GM23338 (cell line): ENCODE measurements at regions not wholly inside any gene's neighbourhood (a gene's known extent, or its start where the extent isn't known, plus 50 kb on each side); places are given as distances from the start of the nearest gene placed in this dataset.

Experiments used
- ATAC-seq: fragments of 200-7000 bp; cut with Tn5 transposase; 3 replicates; pipeline ENCODE4 v1.9.1; 2020
- DNase-seq: peaks from one replicate; pipeline ENCODE4 v3.0.0-alpha.2; 2015; ENCODE audit warnings: low spot score
- H2AFZ ChIP-seq: fragments of 200-600 bp; sonication (generic); 2 replicates; pipeline ENCODE4 v1.8.0; 2016; ENCODE audit warnings: antibody characterized with exemption, mild to moderate bottlenecking, moderate library complexity
- H3F3A ChIP-seq: fragments of 200-600 bp; sonication (generic); replicated peaks from 2 replicates; pipeline ENCODE4 v1.8.0; 2017; ENCODE audit warnings: antibody characterized with exemption, mixed run types, low read depth
- H3K27ac ChIP-seq: fragments of 200-600 bp; sonication (generic); 2 replicates; pipeline ENCODE4 v1.6.1; 2016; ENCODE audit warnings: low read depth
- H3K27me3 ChIP-seq: fragments of 200-600 bp; sonication (generic); 2 replicates; pipeline ENCODE4 v1.8.0; 2016; ENCODE audit warnings: mild to moderate bottlenecking, mixed run types, moderate library complexity; ENCODE audit not compliant: insufficient read depth
- H3K36me3 ChIP-seq: fragments of 200-600 bp; sonication (generic); 2 replicates; pipeline ENCODE4 v1.8.0; 2016; ENCODE audit warnings: mild to moderate bottlenecking; ENCODE audit not compliant: insufficient read depth
- H3K4me1 ChIP-seq: fragments of 200-600 bp; sonication (generic); 2 replicates; pipeline ENCODE4 v1.8.0; 2016; ENCODE audit warnings: mild to moderate bottlenecking, moderate library complexity; ENCODE audit not compliant: insufficient read depth
- H3K4me2 ChIP-seq: fragments of 200-600 bp; sonication (generic); 2 replicates; pipeline ENCODE4 v1.7.1; 2017; ENCODE audit warnings: mixed run types
- H3K4me3 ChIP-seq: fragments of 200-600 bp; sonication (generic); 2 replicates; pipeline ENCODE4 v1.6.1; 2016; ENCODE audit warnings: mixed run types
- H3K79me2 ChIP-seq: fragments of 200-600 bp; sonication (generic); replicated peaks from 2 replicates; pipeline ENCODE4 v1.8.0; 2017; ENCODE audit warnings: mild to moderate bottlenecking; ENCODE audit not compliant: insufficient read depth
- H3K9me2 ChIP-seq: fragments of 200-600 bp; sonication (generic); 2 replicates; pipeline ENCODE4 v1.8.0; 2017; ENCODE audit not compliant: insufficient read depth
- H4K20me1 ChIP-seq: fragments of 200-600 bp; sonication (generic); replicated peaks from 2 replicates; pipeline ENCODE4 v1.8.0; 2017; ENCODE audit warnings: mild to moderate bottlenecking; ENCODE audit not compliant: insufficient read depth
- H3K27ac Mint-ChIP-seq: 2 replicates; pipeline ENCODE4 v1.8.0; 2020; ENCODE audit warnings: inconsistent platforms, mild to moderate bottlenecking, moderate library complexity, mixed read lengths
- H3K27me3 Mint-ChIP-seq: 3 replicates; pipeline ENCODE4 v1.8.0; 2022; ENCODE audit warnings: low read depth, mild to moderate bottlenecking, moderate library complexity, mixed read lengths, inconsistent platforms; ENCODE audit not compliant: insufficient read depth, poor library complexity
- H3K36me3 Mint-ChIP-seq: 3 replicates; pipeline ENCODE4 v1.8.0; 2021; ENCODE audit warnings: low read depth, mild to moderate bottlenecking, inconsistent platforms, moderate library complexity, mixed read lengths
- H3K4me1 Mint-ChIP-seq: 3 replicates; pipeline ENCODE4 v1.8.0; 2020; ENCODE audit warnings: mild to moderate bottlenecking, inconsistent platforms, mixed read lengths
- H3K4me3 Mint-ChIP-seq: 3 replicates; pipeline ENCODE4 v1.8.0; 2021; ENCODE audit warnings: moderate library complexity, mild to moderate bottlenecking, inconsistent platforms, mixed read lengths
- H3K9me3 Mint-ChIP-seq: 3 replicates; pipeline ENCODE4 v1.8.0; 2020; ENCODE audit warnings: moderate library complexity, mild to moderate bottlenecking, inconsistent platforms, mixed read lengths
- ETS1 ChIP-seq: IDR thresholded peaks from 2 replicates; pipeline ENCODE4 v1.6.1; 2016; ENCODE audit warnings: antibody characterized with exemption
- NANOG ChIP-seq: IDR thresholded peaks from 2 replicates; pipeline ENCODE4 v1.6.1; 2016; ENCODE audit warnings: antibody characterized with exemption, borderline replicate concordance
- POLR2AphosphoS5 ChIP-seq: IDR thresholded peaks from 2 replicates; pipeline ENCODE4 v1.6.1; 2016; ENCODE audit warnings: antibody characterized with exemption, low read depth
- REST ChIP-seq: IDR thresholded peaks from one replicate; pipeline ENCODE4 v1.6.1; 2018; ENCODE audit warnings: antibody characterized with exemption; ENCODE audit not compliant: unreplicated experiment
- STAT1 ChIP-seq: IDR thresholded peaks from one replicate; pipeline ENCODE4 v1.6.1; 2016; ENCODE audit warnings: antibody characterized with exemption; ENCODE audit not compliant: unreplicated experiment
- ZNF114 ChIP-seq: fragments of 250-450 bp; sonication (Bioruptor Pico); IDR thresholded peaks from 2 replicates; pipeline ENCODE4 v1.5.0; 2020; ENCODE audit warnings: mild to moderate bottlenecking, moderate library complexity
- ZNF331 ChIP-seq: fragments of 250-450 bp; sonication (Bioruptor Pico); IDR thresholded peaks from 2 replicates; pipeline ENCODE4 v1.5.0; 2020; ENCODE audit warnings: low read depth, mild to moderate bottlenecking, moderate library complexity
- ZNF462 ChIP-seq: fragments of 250-450 bp; sonication (Bioruptor Pico); IDR thresholded peaks from 2 replicates; pipeline ENCODE4 v1.5.0; 2020; ENCODE audit warnings: mild to moderate bottlenecking, moderate library complexity
- TF ChIP-seq, protein P1 (sequence below), 2 experiments: fragments of 200-600 bp in 1 of 2; sonication (generic) in 1 of 2; conservative IDR thresholded peaks; 2 replicates each; pipeline versions ENCODE4 v1.5.1 to v1.6.1; 2016 to 2017; ENCODE audit warnings: antibody characterized with exemption in 2 of 2, low read depth in 2 of 2, mild to moderate bottlenecking in 2 of 2, moderate library complexity in 1 of 2

DNA sequence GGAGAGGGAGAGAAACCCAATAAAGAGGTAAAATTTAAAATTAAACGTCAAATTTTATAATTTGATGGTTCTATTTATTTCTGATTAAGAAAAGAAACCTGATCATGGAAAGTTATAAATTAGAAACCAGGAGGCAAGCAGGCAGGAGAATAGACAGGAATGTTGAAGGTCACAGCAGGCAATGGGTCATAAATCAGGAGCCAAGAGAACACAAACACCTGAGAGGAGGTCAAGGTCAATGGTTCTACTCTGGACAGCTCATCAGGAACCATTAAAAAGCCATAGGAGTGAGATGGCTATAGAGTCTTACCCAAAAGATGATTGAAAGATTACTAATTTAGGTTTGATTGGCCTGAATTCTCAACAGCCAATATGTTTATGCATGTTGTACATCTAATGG, 126.9 kb upstream of the HCCS start (continued):
- TF ChIP-seq REST = no peak

DNA sequence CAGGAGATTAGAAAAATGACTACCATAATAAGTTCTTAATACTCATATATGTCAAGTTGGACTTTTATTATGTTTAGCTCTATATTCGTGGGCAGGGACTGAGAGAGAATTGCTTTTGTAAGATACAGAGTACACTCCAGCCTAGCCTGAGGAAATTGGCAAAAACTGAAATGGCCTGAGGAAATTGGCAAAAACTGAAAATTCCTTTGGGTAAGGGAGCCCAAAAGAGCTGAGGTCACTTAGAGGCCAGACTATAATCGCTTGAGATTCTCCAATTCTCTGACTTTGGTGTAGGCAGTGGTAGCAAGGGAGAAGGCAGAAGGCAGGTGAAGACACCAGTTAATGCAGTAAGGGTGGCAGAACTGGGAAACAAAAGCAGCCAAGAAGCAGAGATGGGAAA, 124.5 kb upstream of the HCCS start:
- no peak for DNase-seq
- Histone ChIP-seq H3K27ac (no peak overlapping the region), H3K4me1 (no peaks in the 10 kb centered on the region), H4K20me1 (no peaks in the 10 kb centered on the region), H3K27me3 (no peaks in the 10 kb centered on the region), H3K4me3 (no peak overlapping the region), H3F3A (no peaks in the 10 kb centered on the region), H3K79me2 (no peaks in the 10 kb centered on the region), H3K9me2 (0 out of 2 replicates have a peak, but pooled peaks cover 5% of the 10 kb centered on the region), H2AFZ (no peak overlapping the region), H3K4me2 (no peak overlapping the region), H3K36me3 (no peaks in the 10 kb centered on the region)
- Mint-ChIP-seq H3K4me1 (peaks cover 5% of the 10 kb centered on the region), H3K4me3 (no peak overlapping the region), H3K36me3 (no peaks in the 10 kb centered on the region), H3K9me3 (no peaks in the 10 kb centered on the region), H3K27me3 (peaks cover 1% of the 10 kb centered on the region), H3K27ac (no peak overlapping the region)
- no peak for TF ChIP-seq NANOG
- TF ChIP-seq POLR2AphosphoS5 = no peak
- TF ChIP-seq STAT1 = no peak
- no peak for TF ChIP-seq ZNF331 (CRISPR knock-in tag)
- TF ChIP-seq ZNF114 = no peak
- no peak for ATAC-seq

DNA sequence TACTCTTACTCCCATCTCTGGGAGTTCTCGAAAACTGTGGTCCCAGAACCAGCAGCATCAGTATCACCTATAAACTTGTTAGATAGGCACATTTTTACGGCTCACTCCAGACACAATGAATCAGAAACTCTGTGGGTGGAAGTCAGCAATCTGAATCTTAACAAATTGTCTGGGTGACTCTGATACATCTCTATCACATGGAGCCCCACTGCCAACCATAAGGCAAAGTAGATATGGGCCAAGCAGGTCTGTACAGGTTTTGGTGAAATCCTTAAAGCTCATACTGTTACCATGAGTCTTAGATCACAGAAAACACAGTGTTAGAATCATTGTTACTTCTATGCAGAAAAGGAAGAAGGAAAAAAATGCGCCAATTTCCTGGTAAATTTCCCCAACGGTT, 122.5 kb upstream of the HCCS start:
- Mint-ChIP-seq H3K9me3 (no peaks in the 10 kb centered on the region), H3K27ac (no peak overlapping the region)
- no peak overlapping the region for H3K27ac ChIP-seq
- TF ChIP-seq, protein P1, sequence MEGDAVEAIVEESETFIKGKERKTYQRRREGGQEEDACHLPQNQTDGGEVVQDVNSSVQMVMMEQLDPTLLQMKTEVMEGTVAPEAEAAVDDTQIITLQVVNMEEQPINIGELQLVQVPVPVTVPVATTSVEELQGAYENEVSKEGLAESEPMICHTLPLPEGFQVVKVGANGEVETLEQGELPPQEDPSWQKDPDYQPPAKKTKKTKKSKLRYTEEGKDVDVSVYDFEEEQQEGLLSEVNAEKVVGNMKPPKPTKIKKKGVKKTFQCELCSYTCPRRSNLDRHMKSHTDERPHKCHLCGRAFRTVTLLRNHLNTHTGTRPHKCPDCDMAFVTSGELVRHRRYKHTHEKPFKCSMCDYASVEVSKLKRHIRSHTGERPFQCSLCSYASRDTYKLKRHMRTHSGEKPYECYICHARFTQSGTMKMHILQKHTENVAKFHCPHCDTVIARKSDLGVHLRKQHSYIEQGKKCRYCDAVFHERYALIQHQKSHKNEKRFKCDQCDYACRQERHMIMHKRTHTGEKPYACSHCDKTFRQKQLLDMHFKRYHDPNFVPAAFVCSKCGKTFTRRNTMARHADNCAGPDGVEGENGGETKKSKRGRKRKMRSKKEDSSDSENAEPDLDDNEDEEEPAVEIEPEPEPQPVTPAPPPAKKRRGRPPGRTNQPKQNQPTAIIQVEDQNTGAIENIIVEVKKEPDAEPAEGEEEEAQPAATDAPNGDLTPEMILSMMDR (conservative IDR thresholded peaks at IDR 0.05; ENCODE audit: low read depth in 2 of 2) = no peak
- TF ChIP-seq POLR2AphosphoS5 (no peak), ETS1 (no peak), ZNF462 (CRISPR knock-in tag) (no peak)

More for the DNA sequence above, 122.5 kb upstream of the HCCS start:
- no peaks in the 10 kb centered on the region for H4K20me1 ChIP-seq
- H3K4me3 ChIP-seq = no peak overlapping the region
- H3K4me3 Mint-ChIP-seq = no peak overlapping the region
- 0 out of 2 replicates have a peak, but pooled peaks cover 5% of the 10 kb centered on the region for H3K9me2 ChIP-seq
- H3K36me3 ChIP-seq = no peaks in the 10 kb centered on the region
- no peaks in the 10 kb centered on the region for H3F3A ChIP-seq
- ATAC-seq = no peak
- no peak overlapping the region for H3K4me2 ChIP-seq
- H3K36me3 Mint-ChIP-seq = no peaks in the 10 kb centered on the region
- H3K4me1 ChIP-seq = no peaks in the 10 kb centered on the region
- no peak for DNase-seq
- H3K27me3 ChIP-seq = no peaks in the 10 kb centered on the region
- no peaks in the 10 kb centered on the region for H3K79me2 ChIP-seq
- peaks cover 5% of the 10 kb centered on the region; the same call in 2 of the 3 replicates for H3K4me1 Mint-ChIP-seq
- no peak overlapping the region for H2AFZ ChIP-seq
- H3K27me3 Mint-ChIP-seq = peaks cover 1% of the 10 kb centered on the region
